Panc1 (cell line): ENCODE measurements at regions not wholly inside any gene's neighbourhood (a gene's known extent, or its start where the extent isn't known, plus 50 kb on each side); places are given as distances from the start of the nearest gene placed in this dataset.

Source experiments
- CTCF ChIP-seq: fragments of 450-650 bp; IDR thresholded peaks from 2 replicates; pipeline ENCODE4 v1.5.1; 2017; ENCODE audit warnings: mild to moderate bottlenecking
- POLR2AphosphoS5 ChIP-seq: IDR thresholded peaks from 2 replicates; pipeline ENCODE4 v1.6.1; 2012; ENCODE audit warnings: mild to moderate bottlenecking, low read depth, low read length, moderate library complexity
- TCF7L2 ChIP-seq: IDR thresholded peaks from 2 replicates; pipeline ENCODE4 v1.6.1; 2011; ENCODE audit warnings: mild to moderate bottlenecking, low read depth, low read length, inconsistent platforms

DNA sequence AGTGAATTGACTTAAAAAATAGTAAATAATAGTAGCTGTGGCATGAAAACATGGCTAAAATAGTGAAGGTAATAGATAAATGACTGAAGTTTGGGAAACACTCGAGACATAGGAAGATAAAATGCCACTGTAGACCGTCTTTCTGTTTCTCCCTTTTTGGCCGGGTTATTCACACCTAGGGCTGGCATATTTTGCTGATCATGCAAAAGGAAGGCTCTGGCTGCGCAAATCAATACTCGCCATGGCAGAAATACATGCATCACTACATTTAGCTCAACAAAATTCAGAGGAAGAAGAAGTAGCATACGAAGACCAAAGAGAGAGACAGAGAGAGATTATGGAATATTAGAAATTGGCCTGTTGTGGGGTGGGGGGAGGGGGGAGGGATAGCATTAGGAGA lies 242.2 kb upstream of the KBTBD8 start:
- TF ChIP-seq CTCF (no peak), POLR2AphosphoS5 (no peak), TCF7L2 (no peak)
